ENCODE measurements at regions not wholly inside any gene's neighbourhood (a gene's known extent, or its start where the extent isn't known, plus 50 kb on each side); places are given as distances from the start of the nearest gene placed in this dataset.

DNA sequence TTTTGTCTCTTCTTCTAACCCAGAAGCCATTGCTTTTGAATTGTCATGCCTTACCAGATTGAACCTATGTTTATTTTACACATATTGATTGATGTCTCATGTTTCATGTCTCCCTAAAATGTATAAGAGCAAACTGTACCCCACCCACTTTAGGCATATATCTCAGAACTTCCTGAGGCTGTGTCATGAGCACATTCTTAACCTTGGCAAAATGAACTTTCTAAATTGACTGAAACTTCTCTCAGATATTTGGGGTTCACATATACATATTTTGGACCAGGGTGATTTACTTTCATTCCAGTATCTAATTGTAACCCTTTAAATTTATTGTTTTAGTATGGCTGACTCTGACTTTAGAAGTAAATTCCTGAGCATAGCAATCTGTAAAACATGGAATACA, 723.9 kb upstream of the PCDH20 start:
- TF ChIP-seq, protein P1, sequence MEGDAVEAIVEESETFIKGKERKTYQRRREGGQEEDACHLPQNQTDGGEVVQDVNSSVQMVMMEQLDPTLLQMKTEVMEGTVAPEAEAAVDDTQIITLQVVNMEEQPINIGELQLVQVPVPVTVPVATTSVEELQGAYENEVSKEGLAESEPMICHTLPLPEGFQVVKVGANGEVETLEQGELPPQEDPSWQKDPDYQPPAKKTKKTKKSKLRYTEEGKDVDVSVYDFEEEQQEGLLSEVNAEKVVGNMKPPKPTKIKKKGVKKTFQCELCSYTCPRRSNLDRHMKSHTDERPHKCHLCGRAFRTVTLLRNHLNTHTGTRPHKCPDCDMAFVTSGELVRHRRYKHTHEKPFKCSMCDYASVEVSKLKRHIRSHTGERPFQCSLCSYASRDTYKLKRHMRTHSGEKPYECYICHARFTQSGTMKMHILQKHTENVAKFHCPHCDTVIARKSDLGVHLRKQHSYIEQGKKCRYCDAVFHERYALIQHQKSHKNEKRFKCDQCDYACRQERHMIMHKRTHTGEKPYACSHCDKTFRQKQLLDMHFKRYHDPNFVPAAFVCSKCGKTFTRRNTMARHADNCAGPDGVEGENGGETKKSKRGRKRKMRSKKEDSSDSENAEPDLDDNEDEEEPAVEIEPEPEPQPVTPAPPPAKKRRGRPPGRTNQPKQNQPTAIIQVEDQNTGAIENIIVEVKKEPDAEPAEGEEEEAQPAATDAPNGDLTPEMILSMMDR (IDR thresholded peaks at IDR 0.05) = no peak
- TF ChIP-seq POLR2AphosphoS5 (IDR thresholded peaks at IDR 0.05) = no peak

Measured in esophagus muscularis mucosa (tissue), 3 donors.